ENCODE measurements at regions not wholly inside any gene's neighbourhood (a gene's known extent, or its start where the extent isn't known, plus 50 kb on each side); places are given as distances from the start of the nearest gene placed in this dataset.
A peak's percentile ranks its signal among the peaks of the same experiment; 100 is the strongest.

- DNase-seq (ENCODE audit: low read depth) = no peak
- no peak overlapping the region for H3K4me3 ChIP-seq (ENCODE audit: low read depth, low read length)
- TF ChIP-seq CTCF (conservative IDR thresholded peaks at IDR 0.05; ENCODE audit: low read depth, low read length) = no peak
These were observed 836.1 kb downstream of the VRK1 start for GRCh38 chr14:97633131-97633738.

- peak overlapping the region; percentile 41 for H3K4me3 ChIP-seq (ENCODE audit: low read depth, low read length)
- no peak for DNase-seq (ENCODE audit: low read depth)
- no peak for TF ChIP-seq CTCF (conservative IDR thresholded peaks at IDR 0.05; ENCODE audit: low read depth, low read length)
These were observed 837.6 kb downstream of the VRK1 start for GRCh38 chr14:97634751-97635150.

- DNase-seq (ENCODE audit: low read depth) = no peak
- no peak overlapping the region for H3K4me3 ChIP-seq (ENCODE audit: low read depth, low read length)
- no peak for TF ChIP-seq CTCF (conservative IDR thresholded peaks at IDR 0.05; ENCODE audit: low read depth, low read length)
These were observed 841.7 kb downstream of the VRK1 start for GRCh38 chr14:97638864-97639263.

GRCh38 chr14:97640031-97640430, 842.8 kb downstream of the VRK1 start:
- TF ChIP-seq CTCF (conservative IDR thresholded peaks at IDR 0.05; ENCODE audit: low read depth, low read length) = no peak

GRCh38 chr14:97641827-97642226, 844.6 kb downstream of the VRK1 start:
- H3K4me3 ChIP-seq (ENCODE audit: low read depth, low read length) = no peak overlapping the region
- TF ChIP-seq CTCF (conservative IDR thresholded peaks at IDR 0.05; ENCODE audit: low read depth, low read length) = no peak
- DNase-seq (ENCODE audit: low read depth) = no peak

More at GRCh38 chr14:97640031-97640430, 842.8 kb downstream of the VRK1 start:
- no peak for DNase-seq (ENCODE audit: low read depth)
- H3K4me3 ChIP-seq (ENCODE audit: low read depth, low read length) = no peak overlapping the region

- TF ChIP-seq CTCF (conservative IDR thresholded peaks at IDR 0.05; ENCODE audit: low read depth, low read length) = no peak
- DNase-seq (ENCODE audit: low read depth) = no peak
- no peak overlapping the region for H3K4me3 ChIP-seq (ENCODE audit: low read depth, low read length)
These were observed 845.4 kb downstream of the VRK1 start for GRCh38 chr14:97642631-97643030.

- DNase-seq (ENCODE audit: low read depth) = no peak
- no peak for TF ChIP-seq CTCF (conservative IDR thresholded peaks at IDR 0.05; ENCODE audit: low read depth, low read length)
- H3K4me3 ChIP-seq (ENCODE audit: low read depth, low read length) = no peak overlapping the region
These were observed 847.2 kb downstream of the VRK1 start for GRCh38 chr14:97644365-97644764.

Measured in epithelial cell of proximal tubule (primary cell).